Smooth muscle cell (in vitro differentiated cells): ENCODE measurements at regions not wholly inside any gene's neighbourhood (a gene's known extent, or its start where the extent isn't known, plus 50 kb on each side); places are given as distances from the start of the nearest gene placed in this dataset.

ENCODE experiments used
- DNase-seq: peaks from one replicate; lab custom pipeline; 2025; ENCODE audit not compliant: unreplicated experiment; lab: John Stamatoyannopoulos, UW
- H2AFZ ChIP-seq: fragments of 200-600 bp; sonication (generic); 2 replicates; pipeline ENCODE4 v1.6.0; 2016; ENCODE audit warnings: antibody characterized with exemption, low read depth, mild to moderate bottlenecking
- H3F3A ChIP-seq: fragments of 200-600 bp; sonication (generic); 2 replicates; pipeline ENCODE4 v1.6.0; 2017; ENCODE audit warnings: antibody characterized with exemption, low read depth
- H3K27ac ChIP-seq: fragments of 200-600 bp; sonication (generic); 2 replicates; pipeline ENCODE4 v1.5.1; 2016; ENCODE audit warnings: low read depth, mild to moderate bottlenecking
- H3K27me3 ChIP-seq: fragments of 200-600 bp; sonication (generic); 2 replicates; pipeline ENCODE4 v1.6.1; 2016; ENCODE audit warnings: low read depth, mild to moderate bottlenecking
- H3K36me3 ChIP-seq: fragments of 200-600 bp; sonication (generic); 2 replicates; pipeline ENCODE4 v1.5.1; 2016; ENCODE audit warnings: low read depth
- H3K4me1 ChIP-seq: fragments of 200-600 bp; sonication (generic); 2 replicates; pipeline ENCODE4 v1.5.1; 2016; ENCODE audit warnings: low read depth
- H3K4me2 ChIP-seq: fragments of 200-600 bp; sonication (generic); 2 replicates; pipeline ENCODE4 v1.6.0; 2016; ENCODE audit warnings: mild to moderate bottlenecking
- H3K4me3 ChIP-seq: fragments of 200-600 bp; sonication (generic); 2 replicates; pipeline ENCODE4 v1.5.1; 2016; ENCODE audit warnings: mild to moderate bottlenecking
- H3K79me2 ChIP-seq: fragments of 200-600 bp; sonication (generic); 2 replicates; pipeline ENCODE4 v1.6.0; 2016; ENCODE audit warnings: low read depth, mild to moderate bottlenecking
- H3K9ac ChIP-seq: fragments of 200-600 bp; sonication (generic); 2 replicates; pipeline ENCODE4 v1.6.0; 2016; ENCODE audit warnings: low read depth
- H3K9me3 ChIP-seq: fragments of 200-600 bp; sonication (generic); replicated peaks from 2 replicates; pipeline ENCODE4 v1.5.1; 2016; ENCODE audit warnings: low read depth
- H4K20me1 ChIP-seq: fragments of 200-600 bp; sonication (generic); 2 replicates; pipeline ENCODE4 v1.6.0; 2016; ENCODE audit warnings: low read depth
- CTCF ChIP-seq: fragments of 200-600 bp; sonication (generic); IDR thresholded peaks from 2 replicates; pipeline ENCODE4 v1.5.1; 2017; ENCODE audit warnings: borderline replicate concordance, mild to moderate bottlenecking, antibody characterized with exemption; ENCODE audit not compliant: insufficient read depth, poor library complexity, severe bottlenecking
- WGBS: methylation state at CpG from one replicate; pipeline ENCODE4 v1.1.7; 2016; ENCODE audit warnings: low lambda C conversion rate; 5-methylcytosine and 5-hydroxymethylcytosine counted together

- H3K4me3 ChIP-seq: no peak overlapping the region
- peaks cover 8% of the 10 kb centered on the region for H3K4me1 ChIP-seq
- H3F3A ChIP-seq: no peaks in the 10 kb centered on the region
- no peak for DNase-seq
- no peak overlapping the region for H3K27ac ChIP-seq
- 72% methylated on average over 5 of the region's 5 CpGs for WGBS
- H3K9me3 ChIP-seq: no peaks in the 10 kb centered on the region
- H2AFZ ChIP-seq: no peak overlapping the region
- H3K4me2 ChIP-seq: no peak overlapping the region
- peaks cover 6% of the 10 kb centered on the region for H3K27me3 ChIP-seq
- no peak for TF ChIP-seq CTCF
- H3K79me2 ChIP-seq: no peaks in the 10 kb centered on the region
- H4K20me1 ChIP-seq: no peaks in the 10 kb centered on the region
- no peak overlapping the region for H3K9ac ChIP-seq
- H3K36me3 ChIP-seq: no peaks in the 10 kb centered on the region
Measured at GRCh38 chr2:128836559-128837100, 518.0 kb upstream of the HS6ST1 start.

DNA sequence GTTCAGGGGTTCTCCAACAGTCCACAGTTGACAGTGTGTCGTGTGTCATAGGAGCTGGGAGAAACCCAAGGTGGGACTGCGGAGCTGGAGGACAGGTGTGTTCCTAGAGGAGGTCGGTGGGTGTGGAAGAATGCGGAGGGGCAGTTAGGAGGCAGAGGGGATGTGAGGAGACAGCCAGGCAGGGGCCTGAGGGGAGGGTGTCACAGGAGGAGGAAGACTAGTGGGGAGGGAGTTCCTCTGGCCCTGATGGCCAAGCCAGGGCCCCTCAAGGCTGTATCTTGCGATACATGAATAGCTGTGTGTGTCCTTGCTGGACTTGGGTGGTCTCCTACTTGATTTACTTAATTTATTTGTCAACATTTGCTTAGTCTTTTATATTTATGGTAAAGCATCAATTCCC is 519.6 kb upstream of the HS6ST1 start:
- Histone ChIP-seq H3K4me1 (peaks cover 1% of the 10 kb centered on the region), H3K27ac (no peak overlapping the region), H4K20me1 (no peaks in the 10 kb centered on the region), H3K36me3 (no peaks in the 10 kb centered on the region), H3K9ac (no peak overlapping the region), H3F3A (no peaks in the 10 kb centered on the region), H2AFZ (no peak overlapping the region), H3K9me3 (no peaks in the 10 kb centered on the region), H3K27me3 (peaks cover 12% of the 10 kb centered on the region), H3K4me3 (no peak overlapping the region), H3K4me2 (no peak overlapping the region), H3K79me2 (no peaks in the 10 kb centered on the region)
- WGBS: 92% methylated on average over 5 of the region's 5 CpGs
- no peak for TF ChIP-seq CTCF
- no peak for DNase-seq

DNA sequence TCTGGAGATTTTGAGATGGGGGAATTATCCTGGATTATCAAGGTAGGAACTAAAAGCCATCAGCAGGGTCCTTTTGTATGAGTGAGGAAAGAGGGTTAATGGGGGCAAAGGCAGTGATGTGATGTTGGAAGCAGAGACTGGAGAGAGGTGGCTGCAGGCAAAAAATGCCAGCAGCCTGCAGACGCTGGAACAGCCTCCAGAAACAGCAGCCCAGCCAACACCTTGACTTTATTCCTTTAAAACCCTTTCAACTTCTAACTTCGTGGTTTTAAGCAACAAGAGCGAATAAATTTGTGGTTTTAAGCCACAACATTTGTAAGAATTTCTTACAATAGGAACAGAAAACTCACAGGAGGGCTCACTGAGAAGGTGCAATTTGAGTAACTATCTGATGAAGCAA is 523.1 kb upstream of the HS6ST1 start:
- no peaks in the 10 kb centered on the region for H3K4me1 ChIP-seq
- no peak overlapping the region for H2AFZ ChIP-seq
- no peak for DNase-seq
- no peaks in the 10 kb centered on the region for H3F3A ChIP-seq
- H3K4me3 ChIP-seq: no peak overlapping the region
- no peaks in the 10 kb centered on the region for H3K9me3 ChIP-seq
- no peaks in the 10 kb centered on the region for H3K79me2 ChIP-seq
- no peak for TF ChIP-seq CTCF
- H3K9ac ChIP-seq: no peak overlapping the region
- peaks cover 14% of the 10 kb centered on the region for H3K27me3 ChIP-seq
- H4K20me1 ChIP-seq: no peaks in the 10 kb centered on the region
- 56% methylated on average over 3 of the region's 3 CpGs for WGBS
- H3K27ac ChIP-seq: no peak overlapping the region
- H3K4me2 ChIP-seq: no peak overlapping the region
- H3K36me3 ChIP-seq: no peaks in the 10 kb centered on the region

- no peaks in the 10 kb centered on the region for H3K36me3 ChIP-seq
- H3K4me2 ChIP-seq: no peak overlapping the region
- H3K4me1 ChIP-seq: no peaks in the 10 kb centered on the region
- no peaks in the 10 kb centered on the region for H3K27me3 ChIP-seq
- H3K9me3 ChIP-seq: no peaks in the 10 kb centered on the region
- H4K20me1 ChIP-seq: no peaks in the 10 kb centered on the region
- no peak overlapping the region for H2AFZ ChIP-seq
- no peak overlapping the region for H3K4me3 ChIP-seq
- H3K27ac ChIP-seq: no peak overlapping the region
- no peak for DNase-seq
- 52% methylated on average over 9 of the region's 9 CpGs for WGBS
- H3K9ac ChIP-seq: no peak overlapping the region
- H3F3A ChIP-seq: no peaks in the 10 kb centered on the region
- no peak for TF ChIP-seq CTCF
- no peaks in the 10 kb centered on the region for H3K79me2 ChIP-seq
Measured at GRCh38 chr2:128867311-128867710, 548.6 kb upstream of the HS6ST1 start.
